Loucy (cell line): ENCODE measurements at regions not wholly inside any gene's neighbourhood (a gene's known extent, or its start where the extent isn't known, plus 50 kb on each side); places are given as distances from the start of the nearest gene placed in this dataset.

ENCODE experiments used
- EZH2phosphoT487 ChIP-seq: fragments of 200-600 bp; IDR thresholded peaks from 2 replicates; pipeline ENCODE4 v1.6.1; 2018; ENCODE audit warnings: antibody characterized with exemption, mild to moderate bottlenecking, moderate library complexity, borderline replicate concordance
- TF ChIP-seq, protein P1 (sequence below): fragments of 200-600 bp; sonication (generic); conservative IDR thresholded peaks from 2 replicates; pipeline ENCODE4 v1.5.1; 2014; ENCODE audit warnings: mild to moderate bottlenecking, antibody characterized with exemption, low read length

DNA sequence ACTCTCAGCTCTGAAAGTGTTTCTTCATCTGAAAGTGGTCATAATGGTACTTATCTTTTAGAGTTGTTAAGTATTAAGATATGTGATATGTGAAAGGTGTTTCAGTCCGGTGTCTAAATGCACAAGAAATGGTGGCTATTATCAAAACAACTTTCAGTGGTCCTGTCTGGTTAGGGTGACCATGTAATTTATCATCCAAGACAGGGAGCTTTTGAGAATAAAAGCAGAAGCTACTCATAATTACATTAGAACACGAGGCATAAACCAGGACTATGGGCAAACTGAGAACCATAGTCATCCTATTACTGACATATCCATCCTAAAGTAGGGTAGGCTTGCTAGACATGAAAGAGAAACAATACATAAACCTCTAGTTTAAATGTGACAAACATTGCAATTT, 418.1 kb upstream of the SEMA6A start:
- TF ChIP-seq, protein P1, sequence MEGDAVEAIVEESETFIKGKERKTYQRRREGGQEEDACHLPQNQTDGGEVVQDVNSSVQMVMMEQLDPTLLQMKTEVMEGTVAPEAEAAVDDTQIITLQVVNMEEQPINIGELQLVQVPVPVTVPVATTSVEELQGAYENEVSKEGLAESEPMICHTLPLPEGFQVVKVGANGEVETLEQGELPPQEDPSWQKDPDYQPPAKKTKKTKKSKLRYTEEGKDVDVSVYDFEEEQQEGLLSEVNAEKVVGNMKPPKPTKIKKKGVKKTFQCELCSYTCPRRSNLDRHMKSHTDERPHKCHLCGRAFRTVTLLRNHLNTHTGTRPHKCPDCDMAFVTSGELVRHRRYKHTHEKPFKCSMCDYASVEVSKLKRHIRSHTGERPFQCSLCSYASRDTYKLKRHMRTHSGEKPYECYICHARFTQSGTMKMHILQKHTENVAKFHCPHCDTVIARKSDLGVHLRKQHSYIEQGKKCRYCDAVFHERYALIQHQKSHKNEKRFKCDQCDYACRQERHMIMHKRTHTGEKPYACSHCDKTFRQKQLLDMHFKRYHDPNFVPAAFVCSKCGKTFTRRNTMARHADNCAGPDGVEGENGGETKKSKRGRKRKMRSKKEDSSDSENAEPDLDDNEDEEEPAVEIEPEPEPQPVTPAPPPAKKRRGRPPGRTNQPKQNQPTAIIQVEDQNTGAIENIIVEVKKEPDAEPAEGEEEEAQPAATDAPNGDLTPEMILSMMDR = no peak
- TF ChIP-seq EZH2phosphoT487 = no peak
